HG03432 (cell line): ENCODE measurements at regions not wholly inside any gene's neighbourhood (a gene's known extent, or its start where the extent isn't known, plus 50 kb on each side); places are given as distances from the start of the nearest gene placed in this dataset.
A peak's percentile ranks its signal among the peaks of the same experiment; 100 is the strongest.

Experiments
- ATAC-seq: cut with Tn5 transposase; IDR thresholded peaks from one replicate; pipeline ENCODE4 v1.9.1; 2021; ENCODE audit warnings: mild to moderate bottlenecking, moderate library complexity; ENCODE audit not compliant: unreplicated experiment

DNA sequence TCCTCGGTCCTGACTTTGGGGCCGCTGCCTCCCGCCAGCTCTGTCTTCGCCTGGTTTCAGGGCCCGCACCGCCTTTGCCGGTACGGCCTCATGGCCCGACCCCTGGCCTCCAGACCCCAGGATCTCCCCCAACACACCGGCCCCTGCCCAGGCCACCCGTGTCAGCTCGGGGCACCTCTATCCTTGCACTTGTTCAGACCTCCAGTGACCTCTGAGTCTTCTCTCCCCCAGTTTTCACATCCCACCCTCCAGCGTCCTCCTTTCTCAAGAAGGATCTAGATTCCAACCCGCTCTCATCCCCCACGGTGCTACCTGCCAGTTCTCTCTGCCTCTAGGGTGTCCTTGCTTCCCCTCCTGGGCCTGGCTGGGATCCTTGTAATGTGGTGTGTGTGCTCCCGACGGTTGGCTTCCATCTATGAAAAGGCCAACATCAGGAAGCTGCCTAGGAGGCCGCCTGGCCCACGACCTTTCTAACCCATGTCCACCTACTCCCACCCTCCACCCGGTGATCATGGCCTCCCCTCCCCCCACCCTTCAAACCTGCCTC, 61.1 kb downstream of the SPATA31C2 start:
- ATAC-seq, result no peak

GRCh38 chr9:88076286-88077070, 61.8 kb downstream of the SPATA31C2 start:
- peak; percentile 44 for ATAC-seq

DNA sequence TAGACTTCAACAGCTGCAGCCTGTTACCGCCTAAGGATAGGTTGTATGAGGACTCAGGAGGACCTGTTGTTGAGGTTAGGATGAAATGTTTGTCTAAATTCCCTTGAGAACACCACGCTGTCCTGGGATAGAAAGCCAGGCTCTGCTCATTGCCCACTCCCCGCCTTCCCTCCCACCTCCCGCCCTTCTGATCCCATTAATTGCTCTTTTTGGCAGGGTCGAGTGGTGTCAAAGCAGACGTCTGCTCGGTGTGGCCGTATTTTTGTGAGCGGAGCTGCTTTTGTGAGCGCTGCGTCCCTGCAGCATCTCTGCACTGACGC, 62.3 kb downstream of the SPATA31C2 start:
- no peak for ATAC-seq

DNA sequence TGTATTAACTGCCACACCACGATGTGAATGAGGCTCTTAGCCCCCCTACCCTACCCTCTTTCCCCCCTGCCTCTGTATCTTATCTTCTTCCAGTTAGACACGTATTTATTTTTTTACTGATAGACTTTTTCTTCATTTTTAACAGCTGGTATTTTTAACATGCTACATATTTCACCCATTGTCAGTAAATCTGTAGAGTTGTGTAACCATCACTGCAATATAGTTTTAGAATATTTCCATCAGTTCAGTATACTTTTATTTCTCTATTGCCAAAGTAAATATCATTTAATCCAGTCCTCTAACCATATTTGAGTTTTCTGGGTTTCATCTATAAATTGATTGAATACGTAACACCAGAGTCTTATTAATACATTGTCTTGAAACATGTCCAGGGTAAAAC, 62.8 kb downstream of the SPATA31C2 start:
- no peak for ATAC-seq

DNA sequence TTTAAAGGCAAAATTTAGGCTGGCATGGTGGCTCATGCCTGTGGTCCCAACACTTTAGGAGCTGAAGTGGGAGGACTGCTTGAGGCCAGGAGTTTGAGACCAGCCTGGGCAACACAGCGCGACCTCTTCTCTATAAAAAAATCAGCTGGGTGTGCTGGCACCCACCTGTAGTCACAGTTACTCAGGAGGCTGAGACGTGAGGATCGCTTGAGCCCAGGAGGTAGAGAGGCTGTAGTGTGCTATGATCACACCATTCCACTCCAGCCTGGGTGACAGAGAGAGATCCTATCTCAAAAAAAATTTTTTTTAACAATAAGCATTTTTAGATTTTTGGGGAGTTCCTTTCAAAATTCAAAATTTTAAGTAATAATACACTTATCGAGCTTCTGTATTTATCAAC, 63.3 kb downstream of the SPATA31C2 start:
- no peak for ATAC-seq

DNA sequence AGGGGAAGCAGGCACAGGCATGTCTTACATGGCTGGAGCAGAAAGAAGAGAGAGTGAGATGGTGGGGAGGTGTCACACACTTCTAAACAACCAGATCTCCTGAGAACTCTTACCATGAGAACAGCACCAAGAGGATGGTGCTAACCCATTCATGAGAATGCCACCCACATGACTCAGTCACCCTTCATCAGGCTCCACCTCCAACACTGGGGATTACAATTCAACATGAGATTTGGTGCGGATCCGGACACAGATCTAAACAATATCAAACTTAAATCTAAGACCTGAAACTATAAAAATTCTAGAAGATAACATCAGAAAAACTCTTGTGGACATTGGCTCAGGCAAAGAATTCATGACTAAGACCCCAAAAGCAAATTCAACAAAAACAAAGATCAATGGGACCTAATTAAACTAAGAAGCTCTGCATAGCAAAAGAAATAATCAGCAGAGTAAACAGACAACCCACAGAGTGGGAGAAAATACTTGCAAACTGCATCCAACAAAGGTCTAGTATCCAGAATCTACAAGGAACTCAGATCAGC, 65.4 kb downstream of the SPATA31C2 start:
- no peak for ATAC-seq

DNA sequence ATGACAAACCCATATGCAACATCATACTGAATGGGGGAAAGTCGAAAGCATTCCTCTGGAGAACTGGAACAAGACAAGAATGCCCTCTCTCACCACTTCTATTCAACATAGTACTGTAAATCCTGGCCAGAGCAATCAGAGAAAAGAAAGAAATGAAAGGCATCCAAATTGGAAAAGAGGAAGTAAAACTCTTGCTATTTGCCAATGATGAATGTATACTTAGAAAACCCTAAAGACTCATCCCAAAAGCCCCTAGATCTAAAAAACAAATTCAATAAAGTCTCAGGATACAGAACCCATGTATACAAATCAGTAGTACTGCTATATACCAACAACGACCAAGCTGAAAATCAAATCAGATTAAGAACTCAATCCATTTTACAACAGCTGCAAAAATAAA, 66.9 kb downstream of the SPATA31C2 start:
- ATAC-seq, result no peak

GRCh38 chr9:88065619-88066018, 72.7 kb downstream of the SPATA31C2 start:
- no peak for ATAC-seq

DNA sequence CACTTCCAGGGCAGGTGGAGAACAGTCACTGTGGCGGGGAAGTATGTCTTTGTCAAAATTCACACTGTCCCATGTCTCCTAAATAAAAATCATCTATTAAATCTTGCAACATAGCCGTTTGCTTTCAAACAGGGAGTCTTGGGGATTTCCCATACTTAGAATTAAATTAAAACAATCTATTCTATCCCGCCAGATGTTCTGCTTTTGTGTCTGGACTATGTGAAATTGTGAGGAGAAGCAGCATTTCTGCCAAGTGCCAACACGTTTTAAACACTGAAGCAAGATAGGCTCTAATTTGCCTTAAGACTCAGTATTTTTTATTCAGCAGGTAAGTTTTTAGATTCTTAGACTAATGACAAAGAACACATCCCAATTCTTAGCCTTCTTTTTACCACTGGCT, 73.7 kb downstream of the SPATA31C2 start:
- ATAC-seq, result no peak

DNA sequence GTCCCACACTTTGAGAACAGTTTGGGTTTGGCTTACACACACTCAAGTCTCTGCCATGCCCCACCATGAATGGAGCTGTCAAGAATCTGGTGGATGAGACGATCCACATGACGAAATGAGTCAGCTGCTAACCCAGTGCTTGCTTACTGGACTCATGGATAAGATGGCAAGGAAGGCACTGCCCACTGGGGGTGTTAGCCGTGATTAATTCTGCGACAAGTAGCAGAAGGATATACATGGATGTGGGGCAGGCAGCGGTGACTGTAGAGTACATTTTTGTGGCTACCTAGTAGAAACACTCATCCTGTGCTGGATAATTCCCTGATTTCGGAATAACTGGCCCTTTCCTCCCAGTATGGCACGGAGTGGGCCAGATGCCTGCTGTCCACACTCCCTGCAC, 77.5 kb downstream of the SPATA31C2 start:
- ATAC-seq, result no peak

DNA sequence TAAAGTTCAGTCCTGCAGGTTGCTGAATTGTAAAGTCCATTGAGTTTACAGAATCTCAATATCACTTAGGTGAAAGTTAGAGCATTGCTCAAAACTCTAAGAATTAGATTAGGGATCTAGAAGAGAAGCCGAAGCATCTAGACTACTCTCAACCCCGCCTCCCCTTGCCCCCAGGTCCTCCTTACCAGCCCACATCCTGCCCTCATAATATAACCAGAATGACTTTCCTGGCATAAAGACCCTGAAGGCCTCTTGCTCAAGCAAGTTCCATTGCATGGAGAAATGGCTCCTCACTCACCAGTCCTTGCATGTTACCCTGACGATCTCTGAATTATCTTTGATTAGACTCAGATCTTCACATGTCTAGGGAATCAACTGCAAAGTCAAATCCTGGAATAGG, 78.8 kb downstream of the SPATA31C2 start:
- ATAC-seq, result no peak

GRCh38 chr9:88056876-88057275, 81.4 kb downstream of the SPATA31C2 start:
- ATAC-seq, result no peak

GRCh38 chr9:88053856-88054501, 79.6 kb upstream of the CDK20 start:
- ATAC-seq, result no peak

DNA sequence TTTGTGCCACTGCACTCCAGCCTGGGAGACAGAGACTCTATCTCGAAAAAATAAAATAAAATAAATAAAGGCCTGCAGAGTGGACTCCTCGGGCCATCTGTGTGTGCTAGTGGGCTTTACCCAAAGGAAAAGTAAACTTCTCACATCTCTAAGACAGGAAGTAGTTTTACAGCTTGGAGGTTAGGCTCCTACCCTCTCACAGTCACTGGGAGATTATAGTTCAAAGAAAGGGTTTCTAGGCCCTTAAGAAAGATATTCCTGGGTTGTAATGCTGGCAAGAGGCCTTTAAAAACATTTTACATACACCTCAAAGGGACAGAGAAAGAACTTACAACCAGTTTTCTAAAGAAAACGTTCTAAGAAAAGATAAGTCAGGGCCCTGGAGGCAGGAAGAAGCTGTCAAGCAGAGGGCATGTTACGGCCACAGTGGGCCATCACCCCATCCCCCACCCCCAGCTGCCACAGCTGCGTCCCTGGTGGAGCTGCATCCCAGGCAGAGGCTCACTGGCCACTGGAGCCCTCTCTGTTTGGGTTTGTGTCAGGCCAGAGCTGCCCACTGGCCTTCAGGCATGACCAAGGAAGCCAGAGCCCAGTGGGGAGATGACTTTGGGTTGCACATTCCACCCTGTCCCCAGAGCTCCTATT, 78.1 kb upstream of the CDK20 start:
- ATAC-seq, result no peak

GRCh38 chr9:88051138-88051537, 76.8 kb upstream of the CDK20 start:
- ATAC-seq, result no peak

DNA sequence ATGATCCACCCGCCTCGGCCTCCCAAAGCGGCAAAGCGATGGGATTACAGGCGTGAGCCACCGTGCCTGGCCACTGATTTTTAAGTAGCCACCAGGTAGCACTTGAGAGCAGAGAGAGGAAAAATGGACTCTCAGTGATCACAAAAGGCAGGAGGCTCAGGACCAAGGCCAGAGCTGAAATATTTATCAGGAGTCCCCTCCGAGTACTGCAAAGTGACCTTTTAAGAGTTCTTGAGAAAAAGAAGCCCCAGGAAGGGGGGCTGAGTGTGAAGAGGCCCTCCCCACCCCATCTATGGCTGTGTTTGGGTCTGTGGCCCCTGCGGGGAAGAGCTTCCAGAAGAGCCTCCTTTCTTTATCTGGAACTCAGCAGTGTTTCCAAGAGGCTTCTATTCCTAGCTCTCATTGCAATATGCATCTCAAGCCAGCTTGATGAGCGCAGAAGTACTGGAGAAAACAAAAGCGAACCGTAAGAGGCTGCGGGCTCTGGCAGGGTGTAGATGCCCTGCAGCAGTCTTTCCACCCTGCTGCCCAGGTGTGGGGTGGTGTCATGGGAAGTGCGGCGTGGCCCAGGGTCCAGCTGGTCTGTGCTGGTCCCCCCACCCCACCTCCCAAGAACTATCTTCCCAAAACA, 75.5 kb upstream of the CDK20 start:
- ATAC-seq, result no peak

DNA sequence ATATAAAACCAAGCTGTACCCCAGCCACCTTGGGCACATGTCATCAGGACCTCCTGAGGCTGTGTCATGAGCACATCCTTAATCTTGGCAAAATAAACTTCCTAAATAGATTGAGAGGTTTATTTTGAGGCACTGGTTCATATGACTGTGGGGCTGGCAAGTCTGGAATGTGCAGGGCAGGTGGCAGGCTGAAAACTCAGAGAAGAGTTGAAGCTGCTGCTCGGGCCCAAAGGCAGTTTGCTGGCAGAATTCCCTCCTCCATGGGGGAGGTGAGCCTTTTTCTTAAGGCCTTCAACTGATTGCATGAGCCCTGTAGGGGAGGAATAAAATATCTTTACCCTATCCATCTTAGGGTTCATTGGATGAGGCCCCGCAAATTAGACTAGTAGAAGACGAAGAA, 72.2 kb upstream of the CDK20 start:
- ATAC-seq, result no peak

DNA sequence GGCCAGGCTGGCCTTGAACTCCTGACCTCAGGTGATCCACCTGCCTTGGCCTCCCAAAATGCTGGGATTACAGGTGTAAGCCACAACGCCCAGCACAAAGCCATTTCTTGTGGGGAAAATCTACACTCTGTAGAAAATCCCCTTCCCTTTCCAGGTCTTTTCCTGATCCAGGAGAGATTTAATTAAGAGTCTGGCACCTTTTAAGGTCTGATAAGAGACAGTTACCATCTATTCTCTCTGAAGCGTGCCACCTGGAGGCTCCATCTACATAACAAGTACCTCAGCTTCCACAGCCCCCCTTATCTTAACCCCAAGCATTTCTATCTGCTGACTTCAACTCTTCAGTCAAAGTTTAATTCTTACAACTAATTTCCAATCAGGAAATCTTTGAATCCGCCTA, 71.4 kb upstream of the CDK20 start:
- no peak for ATAC-seq

GRCh38 chr9:88044200-88044599, 69.9 kb upstream of the CDK20 start:
- ATAC-seq, result no peak

DNA sequence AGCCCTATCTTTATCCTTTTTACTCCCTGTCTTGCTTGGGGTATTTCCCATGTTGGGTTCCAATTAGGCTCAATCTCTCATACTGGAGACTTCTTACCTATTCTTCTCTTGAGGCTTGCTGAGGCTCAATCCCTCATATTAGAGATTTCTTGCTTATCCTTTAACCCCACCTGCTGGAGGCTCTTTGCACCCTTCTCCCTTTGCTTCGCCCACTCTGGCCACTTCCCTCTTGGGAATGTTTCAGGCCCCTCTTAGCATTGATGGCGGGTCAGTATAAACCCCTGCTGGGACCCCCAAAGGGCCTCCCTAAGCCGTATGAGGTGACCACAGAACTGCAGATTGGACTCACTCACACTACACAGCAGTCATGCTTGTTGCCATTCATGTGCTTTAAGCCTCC, 69.3 kb upstream of the CDK20 start:
- no peak for ATAC-seq

GRCh38 chr9:88041447-88041846, 67.1 kb upstream of the CDK20 start:
- ATAC-seq, result no peak
